NCI-H69 (cell line): ENCODE measurements at regions not wholly inside any gene's neighbourhood (a gene's known extent, or its start where the extent isn't known, plus 50 kb on each side); places are given as distances from the start of the nearest gene placed in this dataset.
"Not testable (repeated sequence)": the region's sequence is repeated elsewhere in the genome, so short reads cannot be mapped to it uniquely, and the experiment has no call there.

ENCODE experiments used
- DNase-seq: peaks from one replicate; lab custom pipeline; 2025; lab: John Stamatoyannopoulos, UW

GRCh38 chr2:59326581-59327365, 1085.6 kb upstream of the FANCL start:
- not testable (repeated sequence) for DNase-seq

GRCh38 chr2:59322870-59323269, 1081.7 kb upstream of the FANCL start:
- DNase-seq, result no peak

GRCh38 chr2:59322005-59322404, 1080.9 kb upstream of the FANCL start:
- DNase-seq, result no peak

GRCh38 chr2:59314031-59314766, 1073.1 kb upstream of the FANCL start:
- no peak for DNase-seq

- DNase-seq, result no peak
Measured at GRCh38 chr2:59312967-59313940, 1072.1 kb upstream of the FANCL start.

- DNase-seq, result no peak
Measured at GRCh38 chr2:59312029-59312428, 1070.9 kb upstream of the FANCL start.

- DNase-seq, result no peak
Measured at GRCh38 chr2:59308108-59308507, 1067.0 kb upstream of the FANCL start.

GRCh38 chr2:59307196-59307595, 1066.1 kb upstream of the FANCL start:
- peak; percentile 29 for DNase-seq

GRCh38 chr2:59303272-59303671, 1062.1 kb upstream of the FANCL start:
- DNase-seq, result no peak

- DNase-seq, result no peak
Measured at GRCh38 chr2:59302683-59303082, 1061.6 kb upstream of the FANCL start.

- DNase-seq, result peak; percentile 74
Measured at GRCh38 chr2:59301466-59302402, 1060.6 kb upstream of the FANCL start.

GRCh38 chr2:59297816-59298215, 1056.7 kb upstream of the FANCL start:
- DNase-seq, result no peak

GRCh38 chr2:59296279-59296678, 1055.2 kb upstream of the FANCL start:
- no peak for DNase-seq

- no peak for DNase-seq
Measured at GRCh38 chr2:59295524-59296162, 1054.5 kb upstream of the FANCL start.

- no peak for DNase-seq
Measured at GRCh38 chr2:59288771-59289170, 1047.6 kb upstream of the FANCL start.

- DNase-seq, result peak; percentile 4
Measured at GRCh38 chr2:59282374-59283057, 1041.4 kb upstream of the FANCL start.

- DNase-seq, result peak; percentile 35
Measured at GRCh38 chr2:59277671-59278070, 1036.5 kb upstream of the FANCL start.

GRCh38 chr2:59276917-59277316, 1035.8 kb upstream of the FANCL start:
- DNase-seq, result no peak

GRCh38 chr2:59276033-59276432, 1034.9 kb upstream of the FANCL start:
- DNase-seq, result peak; percentile 2

- no peak for DNase-seq
Measured at GRCh38 chr2:59266453-59266852, 1025.3 kb upstream of the FANCL start.
